ENCODE measurements at regions not wholly inside any gene's neighbourhood (a gene's known extent, or its start where the extent isn't known, plus 50 kb on each side); places are given as distances from the start of the nearest gene placed in this dataset.

- TF ChIP-seq EZH2phosphoT487 (IDR thresholded peaks at IDR 0.05; ENCODE audit: borderline replicate concordance, low read depth, low read length) (no peak), CTCF (conservative IDR thresholded peaks at IDR 0.05; ENCODE audit: low read length) (no peak)
These were observed 710.1 kb downstream of the SORCS3 start for GRCh38 chr10:105351187-105351586.
